Caki2 (cell line): ENCODE measurements at regions not wholly inside any gene's neighbourhood (a gene's known extent, or its start where the extent isn't known, plus 50 kb on each side); places are given as distances from the start of the nearest gene placed in this dataset.

ENCODE experiments used
- DNase-seq: peaks from one replicate; pipeline ENCODE4 v3.0.0-alpha.2; 2015; ENCODE audit warnings: low read depth
- in situ Hi-C: cut with HindIII; loops from 2 replicates; pipeline ENCODE4 v1.10.0; 2016; ENCODE audit warnings: low sequenced_read_pairs, low pct_unique_long_range_greater_than_20kb, mixed read lengths

DNA sequence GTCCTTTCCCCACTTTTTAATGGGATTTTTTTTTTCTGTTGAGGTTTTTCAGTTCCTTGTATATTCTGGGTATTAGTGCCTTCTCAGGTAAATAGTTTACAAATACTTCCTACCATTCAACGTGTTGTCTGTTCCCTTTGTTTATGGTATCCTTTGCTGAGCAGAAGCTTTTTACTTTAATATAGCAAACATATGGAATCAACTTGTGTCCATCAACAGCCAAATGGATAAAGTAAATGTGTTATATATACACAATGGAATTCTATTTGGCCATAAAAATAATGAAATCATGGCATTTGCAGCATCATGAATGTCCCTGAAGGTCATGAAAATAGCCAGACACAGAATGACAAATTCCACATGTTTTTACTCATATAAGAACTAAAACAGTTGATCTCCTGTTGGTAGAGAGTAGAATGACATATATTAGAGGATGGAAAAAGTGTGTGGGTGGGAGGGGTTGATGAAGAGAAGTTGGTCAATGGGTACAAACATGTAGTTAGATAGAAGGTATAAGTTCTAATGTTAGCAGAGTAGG is 500.8 kb downstream of the SLITRK6 start:
- in situ Hi-C loops: no loop called here
- no peak for DNase-seq

DNA sequence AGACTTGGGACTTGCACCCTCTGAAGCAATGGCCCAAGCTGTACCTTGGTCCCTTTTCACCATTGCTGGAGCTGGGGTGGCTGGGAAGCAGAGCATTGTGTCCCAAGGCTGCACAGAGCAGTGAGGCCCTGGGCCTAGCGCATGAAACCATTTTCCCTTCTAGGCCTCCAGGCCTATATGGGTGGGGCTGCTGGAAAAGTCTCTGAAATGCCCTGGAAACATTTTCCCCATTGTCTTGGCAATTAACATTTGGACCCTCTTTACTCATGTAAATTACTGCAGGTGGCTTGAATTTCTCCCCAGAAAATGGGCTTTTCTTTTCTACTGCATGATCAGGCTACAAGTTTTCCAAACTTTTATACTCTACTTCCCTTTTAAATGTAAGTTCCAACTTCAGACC is 510.5 kb downstream of the SLITRK6 start:
- no peak for DNase-seq
- in situ Hi-C loops: no loop called here

DNA sequence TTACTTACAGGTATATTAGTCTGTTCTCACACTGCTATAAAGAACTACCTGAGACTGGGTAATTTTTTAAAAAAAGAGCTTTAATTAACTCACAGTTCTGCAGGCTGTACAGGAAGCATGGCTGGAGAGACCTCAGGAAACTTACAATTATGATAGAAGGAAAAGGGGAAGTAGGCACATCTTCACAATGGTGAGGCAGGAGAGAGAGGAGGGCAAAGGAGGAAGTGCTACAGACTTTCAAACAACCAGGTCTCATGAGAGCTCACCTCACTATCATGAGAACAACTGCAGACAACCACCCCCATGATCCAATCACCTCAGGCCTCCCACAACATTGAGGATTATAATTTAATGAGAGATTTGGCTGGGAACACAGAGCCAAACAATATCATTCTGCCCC is 511.7 kb downstream of the SLITRK6 start:
- DNase-seq: no peak
- in situ Hi-C loops: no loop called here

DNA sequence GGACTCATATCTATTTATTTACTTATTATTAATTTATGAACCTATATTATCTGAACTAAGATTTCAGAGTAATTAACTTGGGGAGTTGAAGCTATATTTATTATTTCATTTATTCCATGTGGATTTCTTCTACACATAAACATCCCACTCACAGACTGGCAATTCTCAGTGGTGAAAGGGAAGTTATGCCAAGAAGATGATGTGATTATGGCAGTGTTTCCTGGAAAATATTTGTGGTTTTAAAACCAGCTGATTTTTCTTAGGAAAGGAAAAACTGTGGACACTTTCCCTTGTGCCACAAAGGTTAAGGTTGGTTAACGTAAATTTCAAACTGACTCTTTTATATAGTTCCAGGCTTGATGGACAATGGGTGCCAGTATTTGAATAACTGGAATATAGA is 513.1 kb downstream of the SLITRK6 start:
- DNase-seq: no peak
- in situ Hi-C loops: no loop called here

DNA sequence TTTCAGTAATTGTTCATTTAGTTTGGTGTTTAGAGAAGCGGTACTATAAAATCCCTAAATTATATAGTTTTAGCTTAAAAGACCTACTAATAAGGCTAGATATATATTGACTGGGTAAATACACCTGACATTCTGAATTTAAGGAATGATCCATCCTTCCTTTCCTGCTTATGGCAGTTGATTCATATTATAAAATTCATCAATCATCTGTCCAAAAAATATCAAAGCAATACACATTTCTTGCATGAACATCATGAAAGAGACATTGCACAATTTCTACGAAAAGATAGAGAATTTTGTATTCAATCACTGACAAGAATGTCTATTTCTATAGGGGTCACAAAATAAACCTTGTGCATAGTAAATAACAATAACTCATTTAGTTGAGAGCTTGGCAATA is 514.9 kb downstream of the SLITRK6 start:
- in situ Hi-C loops: no loop called here

DNA sequence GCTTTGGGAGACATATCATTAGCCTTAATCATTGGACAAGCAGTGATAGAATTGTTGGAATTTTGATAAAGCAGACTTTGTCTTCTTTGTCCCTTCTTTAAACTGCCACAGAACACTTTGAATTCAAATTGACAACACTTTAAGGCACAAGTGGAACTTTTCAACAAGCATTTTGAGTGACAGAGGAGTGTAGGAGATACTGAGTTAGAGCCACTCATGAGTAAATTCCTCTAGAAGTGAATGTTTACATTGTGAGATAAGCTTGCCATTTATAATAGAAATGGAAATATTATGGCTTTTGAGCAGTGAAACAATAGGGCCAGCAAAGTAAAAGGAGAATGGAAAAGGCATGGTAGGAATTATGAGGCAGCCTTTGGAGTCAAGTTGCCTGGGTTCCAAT is 515.8 kb downstream of the SLITRK6 start:
- in situ Hi-C loops: no loop called here
- DNase-seq: no peak

More for the DNA sequence above, 514.9 kb downstream of the SLITRK6 start:
- no peak for DNase-seq

DNA sequence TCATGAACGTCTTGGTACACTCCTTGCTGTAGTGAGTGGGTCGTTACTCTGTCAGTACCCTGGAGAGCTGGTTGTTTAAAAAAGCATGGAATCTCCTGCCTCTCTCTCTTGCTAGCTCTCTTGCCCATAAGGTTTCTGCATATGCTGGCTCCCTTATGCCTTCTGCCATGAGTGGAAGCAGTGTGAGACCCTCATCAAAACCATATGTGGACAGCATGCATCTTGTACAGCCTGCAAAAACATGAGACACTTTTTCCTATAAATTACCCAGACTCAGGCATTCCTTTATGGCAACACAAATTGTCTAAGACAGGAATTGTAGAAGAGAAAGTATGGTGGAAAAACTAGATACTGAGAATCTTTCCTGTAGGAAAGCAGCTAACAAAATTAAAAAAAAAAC is 516.3 kb downstream of the SLITRK6 start:
- no peak for DNase-seq
- in situ Hi-C loops: no loop called here

DNA sequence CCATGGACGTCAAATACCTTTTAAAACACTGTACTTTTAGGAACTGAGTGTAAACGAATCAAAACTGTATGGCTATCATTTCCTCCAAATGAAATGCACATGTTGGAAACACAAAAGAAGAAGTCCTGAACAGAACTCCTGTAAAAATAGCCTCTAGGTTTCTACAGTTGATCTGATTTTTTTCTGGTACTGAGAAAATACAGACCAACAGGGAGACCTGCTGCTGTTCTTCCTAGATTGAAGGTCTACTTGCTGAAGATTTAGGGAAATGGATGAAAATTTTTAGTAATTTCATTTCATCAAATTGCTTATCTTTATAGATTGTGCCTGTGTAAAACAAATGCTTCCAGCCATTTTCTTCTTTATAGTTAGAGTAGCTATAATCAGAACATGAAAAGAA is 520.4 kb downstream of the SLITRK6 start:
- in situ Hi-C loops: no loop called here
- DNase-seq: no peak

DNA sequence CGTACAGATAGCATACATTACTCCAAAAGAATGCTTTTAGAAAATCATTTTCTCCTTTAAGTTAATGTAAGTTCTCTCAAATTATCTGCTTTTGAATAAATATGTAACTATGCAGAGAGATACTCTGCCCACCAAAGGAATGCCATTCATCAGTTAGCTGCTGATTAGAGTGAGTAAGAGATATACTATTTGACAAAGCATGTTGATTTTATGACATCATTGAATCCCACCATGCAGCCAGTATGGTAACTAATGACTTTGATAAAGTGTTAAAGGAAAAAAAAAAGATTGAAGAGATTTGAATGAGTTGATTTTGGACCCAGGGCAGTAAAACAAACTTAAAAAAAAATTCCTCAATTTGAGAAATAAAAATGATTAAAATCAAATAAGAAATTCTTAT is 521.5 kb downstream of the SLITRK6 start:
- in situ Hi-C loops: no loop called here
- peak; percentile 16 for DNase-seq

DNA sequence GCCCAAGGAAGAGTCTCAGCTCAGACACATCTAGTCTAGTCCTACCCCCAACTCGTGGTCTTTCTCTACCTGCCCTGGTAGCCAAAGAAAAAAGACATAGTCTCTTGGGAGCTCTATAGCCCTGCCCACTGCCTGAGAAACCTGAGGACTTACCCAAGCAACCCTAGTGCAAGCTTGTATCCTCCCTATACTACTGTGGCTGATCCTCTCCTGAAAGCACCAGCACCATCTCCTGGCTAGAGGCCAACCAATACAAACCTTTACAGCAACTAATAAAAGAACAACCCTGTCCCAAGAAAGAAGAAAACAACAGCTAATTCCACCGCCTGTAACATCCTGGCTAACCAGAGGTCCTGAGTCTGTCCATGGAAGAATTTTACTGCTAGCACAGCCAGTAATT is 532.4 kb downstream of the SLITRK6 start:
- in situ Hi-C loops: no loop called here
- no peak for DNase-seq

DNA sequence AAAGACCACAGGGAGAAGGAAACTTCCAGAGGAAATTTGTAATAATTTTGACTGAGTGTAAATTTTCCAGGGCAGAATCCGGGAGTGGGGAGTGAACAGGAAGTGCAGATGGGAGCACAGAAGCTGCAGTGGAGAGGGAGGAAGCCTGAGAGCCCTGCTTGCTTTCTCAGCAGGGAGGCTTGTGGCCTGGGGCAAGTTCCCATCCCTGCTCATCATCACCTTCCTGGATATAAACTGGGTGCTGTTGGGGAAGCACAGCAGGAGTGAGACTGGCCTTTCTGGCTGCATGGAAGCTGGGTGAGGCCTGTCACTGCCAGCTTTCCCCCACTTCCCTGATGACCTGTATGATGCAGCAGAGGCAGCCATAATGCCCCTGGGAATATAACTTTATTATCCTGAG is 532.9 kb downstream of the SLITRK6 start:
- DNase-seq: no peak
- in situ Hi-C loops: no loop called here

DNA sequence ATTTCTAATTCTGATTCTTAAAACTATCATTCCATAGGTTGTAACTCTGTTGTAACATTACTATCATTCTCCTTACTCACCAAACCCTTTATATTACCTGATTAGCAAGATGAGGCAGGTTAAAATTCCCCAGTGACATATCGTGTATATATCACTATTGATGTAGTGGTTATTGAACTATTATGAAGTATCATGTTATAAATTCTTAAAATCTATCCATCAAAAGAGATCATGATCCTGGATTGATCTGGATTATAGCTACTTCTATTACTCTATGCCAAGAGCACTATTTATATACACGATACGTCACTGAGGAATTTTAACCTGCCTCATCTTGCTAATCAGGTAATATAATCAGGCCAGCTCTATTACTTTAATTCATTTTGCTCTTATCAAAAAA is 533.9 kb downstream of the SLITRK6 start:
- in situ Hi-C loops: no loop called here
- DNase-seq: no peak

DNA sequence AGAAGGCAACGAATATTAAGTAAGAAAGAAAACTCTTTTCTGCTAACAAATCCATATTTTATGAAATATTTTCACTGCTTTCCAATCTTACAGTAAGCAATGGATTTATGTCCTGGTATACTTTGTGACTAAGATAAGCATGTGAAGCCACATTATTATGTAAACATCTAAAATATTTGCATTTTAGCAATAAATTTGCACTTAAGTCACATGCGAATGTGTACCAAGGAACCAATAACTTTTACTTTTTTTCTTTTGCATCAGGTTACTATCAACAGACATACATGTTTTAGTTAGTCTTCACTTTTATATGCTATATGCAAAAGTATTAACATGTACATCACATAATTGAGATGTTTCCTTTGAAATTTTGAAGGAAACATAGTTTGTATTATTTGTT is 536.7 kb downstream of the SLITRK6 start:
- in situ Hi-C loops: no loop called here
- DNase-seq: no peak

DNA sequence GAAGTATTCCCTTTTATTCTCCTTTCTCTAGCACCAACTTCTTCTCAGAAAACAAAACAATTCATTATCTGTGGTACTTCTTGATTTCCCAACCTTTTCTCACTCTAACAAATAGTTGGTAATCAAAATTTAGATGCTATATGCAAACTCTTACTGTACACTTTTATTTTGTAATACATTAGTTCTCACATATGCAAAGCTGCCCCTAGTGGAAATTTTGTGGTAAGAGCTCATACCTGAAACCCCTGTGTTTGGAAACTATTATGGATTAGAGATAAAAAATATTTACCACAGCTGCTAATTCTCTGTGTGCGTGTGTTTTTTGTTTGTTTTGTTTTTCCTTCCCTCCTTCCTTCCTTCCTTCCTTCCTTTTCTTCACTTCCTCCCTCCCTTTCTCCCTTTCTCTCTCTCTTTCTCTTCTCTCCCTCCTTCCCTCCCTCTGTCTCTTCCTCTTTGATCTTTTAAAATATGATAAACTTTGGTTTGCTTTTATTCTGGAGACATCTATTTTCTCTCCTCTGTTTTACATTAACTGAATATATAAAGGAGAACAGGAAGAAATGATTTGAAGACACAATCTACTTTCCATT is 537.4 kb downstream of the SLITRK6 start:
- in situ Hi-C loops: no loop called here
- DNase-seq: no peak

DNA sequence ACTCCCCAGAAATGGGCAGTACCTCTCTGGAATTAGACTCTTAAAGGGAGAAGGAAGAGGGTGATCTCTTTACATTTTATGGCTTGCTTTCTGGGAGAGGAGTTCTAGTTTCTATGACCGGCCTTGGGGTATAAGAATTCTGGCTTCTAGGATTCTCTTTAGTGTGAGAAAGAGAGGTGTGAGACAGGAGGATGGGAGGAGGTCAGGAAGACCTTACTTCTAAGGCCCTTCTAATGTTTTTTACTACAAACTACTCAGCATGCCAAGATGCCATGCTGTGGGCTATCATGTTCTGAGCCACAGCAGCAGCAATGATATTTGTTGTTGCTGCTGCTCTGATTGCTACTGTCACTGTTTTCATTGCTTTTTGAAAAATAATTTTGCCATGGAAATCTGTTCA is 538.3 kb downstream of the SLITRK6 start:
- in situ Hi-C loops: no loop called here

DNA sequence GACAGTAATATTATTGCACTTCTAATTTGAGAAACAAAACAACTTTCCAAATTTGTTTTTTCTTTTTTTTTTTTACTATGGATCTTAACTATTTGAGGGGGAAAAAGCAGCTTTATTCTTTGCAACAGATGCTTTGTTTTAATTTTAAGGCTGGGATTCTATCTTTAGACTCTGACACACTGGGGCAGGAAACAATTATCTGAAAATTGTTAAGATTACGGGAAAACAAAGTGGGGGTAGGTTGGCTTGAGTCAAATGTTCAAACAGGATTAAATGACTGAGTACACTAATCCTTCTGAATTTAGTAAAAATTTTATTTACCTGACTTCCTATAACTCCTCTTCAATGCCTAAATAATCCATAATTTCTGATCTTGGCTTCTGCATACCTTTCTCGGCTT is 543.2 kb downstream of the SLITRK6 start:
- no peak for DNase-seq
- in situ Hi-C loops: no loop called here

More for the DNA sequence above, 538.3 kb downstream of the SLITRK6 start:
- no peak for DNase-seq

DNA sequence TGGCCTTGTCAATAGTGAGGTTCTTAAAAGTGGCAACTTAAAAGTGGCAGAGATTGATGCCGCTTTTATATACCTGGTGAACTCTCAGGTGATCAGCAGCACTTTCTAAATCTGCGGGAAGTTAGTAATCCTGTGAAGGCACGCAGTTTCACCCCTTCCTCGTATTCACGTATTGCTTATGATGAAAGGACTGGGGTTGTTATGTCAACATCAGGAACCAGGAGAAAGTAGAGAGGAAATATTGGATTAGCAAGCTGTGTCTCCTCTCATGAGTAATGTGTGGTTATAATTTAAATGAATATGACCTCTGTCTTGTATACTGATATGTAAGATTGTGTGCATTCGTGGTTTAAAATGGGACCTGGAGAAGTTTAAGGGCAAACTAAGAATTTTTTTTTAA is 544.6 kb downstream of the SLITRK6 start:
- in situ Hi-C loops: no loop called here

DNA sequence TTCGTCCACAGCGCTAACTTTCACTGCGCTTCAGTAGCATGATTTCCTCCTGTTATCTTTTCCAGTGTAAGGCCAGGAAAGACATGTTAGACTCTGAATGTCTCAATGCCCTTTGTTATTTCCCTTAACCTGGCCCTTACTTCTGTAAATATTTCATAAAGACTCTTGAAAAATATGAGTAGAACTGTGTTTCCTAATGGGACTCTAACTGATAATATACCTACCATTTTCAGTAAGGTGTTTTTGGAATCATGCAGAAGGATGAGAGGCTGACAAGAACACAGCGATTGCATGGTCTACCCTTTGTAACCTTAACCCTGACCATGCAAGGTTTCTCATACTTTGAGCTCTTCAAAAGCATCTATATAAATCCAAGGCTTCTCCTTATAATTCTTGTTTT is 550.1 kb downstream of the SLITRK6 start:
- in situ Hi-C loops: no loop called here
- no peak for DNase-seq

More for the DNA sequence above, 544.6 kb downstream of the SLITRK6 start:
- DNase-seq: no peak

DNA sequence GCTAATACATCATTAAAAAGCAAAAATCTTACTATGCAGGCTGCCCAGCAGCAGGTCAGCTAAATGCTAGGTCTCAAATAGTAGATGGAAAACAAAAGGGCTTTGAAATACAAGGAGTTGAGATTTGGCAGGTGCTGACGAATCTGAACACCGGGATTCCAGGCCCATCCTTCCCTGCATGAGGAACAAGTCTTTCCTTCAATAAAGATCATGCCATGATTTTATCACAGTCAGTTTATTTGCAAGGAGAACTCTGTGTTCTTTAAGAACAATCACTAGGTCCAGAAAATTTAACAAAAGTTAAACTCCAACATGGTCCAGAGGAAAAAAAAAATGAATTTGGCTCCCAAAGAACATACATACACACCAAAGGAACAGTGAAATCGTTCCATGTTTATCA is 551.4 kb downstream of the SLITRK6 start:
- in situ Hi-C loops: no loop called here
- DNase-seq: no peak

DNA sequence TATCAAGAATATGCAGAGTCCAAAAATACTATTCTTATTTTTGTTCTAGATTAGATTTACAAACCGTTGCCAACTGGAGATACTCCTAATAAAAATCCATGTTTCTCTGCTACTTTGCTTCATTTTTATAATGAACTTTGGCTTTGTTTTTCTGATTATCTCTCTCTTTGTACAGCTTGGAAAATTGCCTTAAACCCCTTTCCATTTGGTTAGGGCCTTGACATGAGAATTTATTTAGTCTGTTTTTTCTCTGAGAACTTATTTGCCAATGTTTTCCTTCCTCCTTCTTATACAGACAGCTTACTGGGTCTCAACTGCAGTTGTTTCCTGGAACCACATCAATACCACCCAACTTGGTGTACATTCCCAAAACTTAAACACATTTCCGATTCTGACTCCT is 555.4 kb downstream of the SLITRK6 start:
- no peak for DNase-seq
- in situ Hi-C loops: no loop called here

DNA sequence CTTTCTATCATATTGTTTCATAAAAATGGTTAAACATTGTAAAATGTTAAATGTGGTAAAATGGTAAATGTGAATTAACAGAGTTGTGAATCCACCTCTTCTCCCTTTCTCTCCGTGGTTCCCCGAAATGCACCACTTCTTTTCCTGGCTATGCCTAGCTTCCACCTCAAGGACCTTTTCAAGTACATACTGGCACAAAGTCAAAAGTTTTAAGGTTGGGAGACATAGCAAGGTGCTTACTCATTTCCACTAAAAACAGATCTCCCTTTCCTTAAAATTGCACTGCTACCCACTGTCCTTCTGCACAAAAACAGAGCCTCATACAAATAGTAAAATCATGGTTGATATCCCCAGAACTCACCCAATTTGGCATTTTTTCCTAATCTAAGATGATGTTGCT is 558.2 kb downstream of the SLITRK6 start:
- no peak for DNase-seq
- in situ Hi-C loops: no loop called here
